Neural cell (in vitro differentiated cells): ENCODE measurements at regions not wholly inside any gene's neighbourhood (a gene's known extent, or its start where the extent isn't known, plus 50 kb on each side); places are given as distances from the start of the nearest gene placed in this dataset.

ENCODE experiments used
- H2AFZ ChIP-seq: fragments of 200-600, 300-800 bp; sonication (generic), shearing (Covaris generic); 2 replicates; pipeline ENCODE4 v1.6.0; 2014; ENCODE audit warnings: low read depth, mild to moderate bottlenecking, antibody characterized with exemption, low read length, moderate library complexity
- H3F3A ChIP-seq: fragments of 200-600 bp; shearing (Covaris generic); 2 replicates; pipeline ENCODE4 v1.6.1; 2016; ENCODE audit warnings: mild to moderate bottlenecking, moderate library complexity, mixed read lengths, antibody characterized with exemption, low read length; ENCODE audit not compliant: insufficient read depth, poor library complexity, severe bottlenecking
- H3K27ac ChIP-seq: fragments of 200-600, 300-800 bp; sonication (generic), shearing (Covaris generic); 2 replicates; pipeline ENCODE4 v1.5.1; 2014; ENCODE audit warnings: mild to moderate bottlenecking, low read length, moderate library complexity
- H3K27me3 ChIP-seq: fragments of 300-800, 200-600 bp; sonication (generic), shearing (Covaris generic); 2 replicates; pipeline ENCODE4 v1.6.0; 2014; ENCODE audit warnings: mild to moderate bottlenecking, low read depth, low read length, moderate library complexity; ENCODE audit not compliant: insufficient read depth
- H3K36me3 ChIP-seq: fragments of 300-800, 200-600 bp; sonication (generic), shearing (Covaris generic); 2 replicates; pipeline ENCODE4 v1.5.1; 2014; ENCODE audit warnings: mild to moderate bottlenecking, antibody characterized with exemption, low read length, moderate library complexity; ENCODE audit not compliant: insufficient read depth
- H3K4me2 ChIP-seq: fragments of 300-800, 200-600 bp; sonication (generic), shearing (Covaris generic); 2 replicates; pipeline ENCODE4 v1.6.0; 2014; ENCODE audit warnings: mild to moderate bottlenecking, low read length
- H3K4me3 ChIP-seq: fragments of 300-800, 200-600 bp; sonication (generic), shearing (Covaris generic); 2 replicates; pipeline ENCODE4 v1.5.1; 2014; ENCODE audit warnings: mild to moderate bottlenecking, low read length, moderate library complexity
- H3K79me2 ChIP-seq: fragments of 200-600 bp; shearing (Covaris generic); replicated peaks from 2 replicates; pipeline ENCODE4 v1.6.0; 2014; ENCODE audit warnings: mild to moderate bottlenecking, low read length, moderate library complexity; ENCODE audit not compliant: insufficient read depth
- H3K9ac ChIP-seq: fragments of 300-800, 200-600 bp; sonication (generic), shearing (Covaris generic); 2 replicates; pipeline ENCODE4 v1.6.1; 2016; ENCODE audit warnings: mild to moderate bottlenecking, low read length, mixed read lengths
- H3K9me2 ChIP-seq: fragments of 200-600 bp; shearing (Covaris generic); 2 replicates; pipeline ENCODE4 v1.6.1; 2016; ENCODE audit warnings: mild to moderate bottlenecking, low read length, mixed read lengths; ENCODE audit not compliant: insufficient read depth
- H3K9me3 ChIP-seq: fragments of 200-600, 300-800 bp; sonication (generic), shearing (Covaris generic); 2 replicates; pipeline ENCODE4 v1.6.1; 2016; ENCODE audit warnings: mild to moderate bottlenecking, mixed run types, low read length, moderate library complexity, mixed read lengths
- H4K20me1 ChIP-seq: fragments of 200-600 bp; shearing (Covaris generic); 2 replicates; pipeline ENCODE4 v1.6.1; 2016; ENCODE audit warnings: mild to moderate bottlenecking, mixed run types; ENCODE audit not compliant: insufficient read depth
- EP300 ChIP-seq: fragments of 450-650 bp; conservative IDR thresholded peaks from 2 replicates; pipeline ENCODE4 v1.6.1; 2014; ENCODE audit warnings: antibody characterized with exemption, mild to moderate bottlenecking, moderate library complexity; ENCODE audit not compliant: poor library complexity, severe bottlenecking
- EZH2 ChIP-seq: fragments of 200-600, 300-800 bp; shearing (Covaris generic), sonication (generic); IDR thresholded peaks from 2 replicates; pipeline ENCODE4 v1.6.1; 2014; ENCODE audit warnings: antibody characterized with exemption, low read length, borderline replicate concordance, mild to moderate bottlenecking; ENCODE audit not compliant: insufficient read depth, poor library complexity, severe bottlenecking
- MXI1 ChIP-seq: fragments of 450-650 bp; conservative IDR thresholded peaks from 2 replicates; pipeline ENCODE4 v1.6.1; 2014; ENCODE audit warnings: antibody characterized with exemption, mild to moderate bottlenecking; ENCODE audit not compliant: poor library complexity, severe bottlenecking
- POLR2AphosphoS5 ChIP-seq: IDR thresholded peaks from 2 replicates; pipeline ENCODE4 v1.6.1; 2012
- RAD21 ChIP-seq: fragments of 450-650 bp; conservative IDR thresholded peaks from 2 replicates; pipeline ENCODE4 v1.6.1; 2014; ENCODE audit warnings: antibody characterized with exemption, mild to moderate bottlenecking, moderate library complexity
- SMC3 ChIP-seq: fragments of 450-650 bp; conservative IDR thresholded peaks from 2 replicates; pipeline ENCODE4 v1.6.1; 2014; ENCODE audit warnings: antibody characterized with exemption, mild to moderate bottlenecking, moderate library complexity; ENCODE audit not compliant: poor library complexity
- TAF1 ChIP-seq: IDR thresholded peaks from 2 replicates; pipeline ENCODE4 v1.6.1; 2012; ENCODE audit warnings: low read depth
- TF ChIP-seq, protein P1 (sequence below): fragments of 450-650 bp; IDR thresholded peaks from 2 replicates; pipeline ENCODE4 v1.5.1; 2014; ENCODE audit warnings: antibody characterized with exemption, mild to moderate bottlenecking, moderate library complexity; ENCODE audit not compliant: poor library complexity, severe bottlenecking
- TF ChIP-seq, protein P2 (sequence below): IDR thresholded peaks from 2 replicates; pipeline ENCODE4 v1.6.1; 2012; ENCODE audit warnings: borderline replicate concordance

- no peaks in the 10 kb centered on the region for H3K27me3 ChIP-seq
- no peaks in the 10 kb centered on the region for H3K9me3 ChIP-seq
- H3K9ac ChIP-seq = no peak overlapping the region
- H3F3A ChIP-seq = no peaks in the 10 kb centered on the region
- H4K20me1 ChIP-seq = no peaks in the 10 kb centered on the region
- H3K4me2 ChIP-seq = no peak overlapping the region
- no peak for TF ChIP-seq RAD21
- no peaks in the 10 kb centered on the region for H3K36me3 ChIP-seq
- H3K9me2 ChIP-seq = no peaks in the 10 kb centered on the region
- no peak overlapping the region for H3K27ac ChIP-seq
- H3K4me3 ChIP-seq = no peak overlapping the region
- no peak overlapping the region for H2AFZ ChIP-seq
- H3K79me2 ChIP-seq = no peaks in the 10 kb centered on the region
Measured at GRCh38 chr12:116397148-116397547, 119.7 kb upstream of the MED13L start.

DNA sequence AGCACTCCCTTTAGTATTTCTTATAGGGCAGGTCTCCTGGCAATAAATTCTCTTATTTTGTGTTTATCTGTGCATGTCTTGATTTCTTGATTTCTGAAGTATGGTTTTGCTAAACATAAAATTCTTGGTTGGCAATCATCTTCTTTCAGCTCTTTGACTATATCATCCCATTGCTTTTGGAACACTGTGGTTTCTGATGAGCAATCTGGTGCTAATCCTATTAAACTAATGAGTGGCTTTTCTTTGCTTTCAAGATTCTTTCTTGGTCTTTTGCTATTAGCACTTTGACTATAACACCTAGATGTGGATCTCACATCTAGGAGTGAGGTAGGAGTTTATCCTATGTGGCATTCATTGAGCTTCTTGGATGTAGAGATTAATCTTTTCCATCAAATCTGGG is 120.7 kb upstream of the MED13L start:
- Histone ChIP-seq H3K4me2 (no peak overlapping the region), H3K27me3 (no peaks in the 10 kb centered on the region), H4K20me1 (no peaks in the 10 kb centered on the region), H3K27ac (no peak overlapping the region), H3K9me2 (no peaks in the 10 kb centered on the region), H3K9me3 (no peaks in the 10 kb centered on the region), H3K36me3 (no peaks in the 10 kb centered on the region), H2AFZ (no peak overlapping the region), H3K79me2 (no peaks in the 10 kb centered on the region), H3F3A (no peaks in the 10 kb centered on the region), H3K4me3 (no peak overlapping the region), H3K9ac (no peak overlapping the region)
- TF ChIP-seq RAD21 (no peak), TAF1 (no peak), POLR2AphosphoS5 (no peak), EZH2 (no peak), EP300 (no peak), SMC3 (no peak)
- TF ChIP-seq, protein P1, sequence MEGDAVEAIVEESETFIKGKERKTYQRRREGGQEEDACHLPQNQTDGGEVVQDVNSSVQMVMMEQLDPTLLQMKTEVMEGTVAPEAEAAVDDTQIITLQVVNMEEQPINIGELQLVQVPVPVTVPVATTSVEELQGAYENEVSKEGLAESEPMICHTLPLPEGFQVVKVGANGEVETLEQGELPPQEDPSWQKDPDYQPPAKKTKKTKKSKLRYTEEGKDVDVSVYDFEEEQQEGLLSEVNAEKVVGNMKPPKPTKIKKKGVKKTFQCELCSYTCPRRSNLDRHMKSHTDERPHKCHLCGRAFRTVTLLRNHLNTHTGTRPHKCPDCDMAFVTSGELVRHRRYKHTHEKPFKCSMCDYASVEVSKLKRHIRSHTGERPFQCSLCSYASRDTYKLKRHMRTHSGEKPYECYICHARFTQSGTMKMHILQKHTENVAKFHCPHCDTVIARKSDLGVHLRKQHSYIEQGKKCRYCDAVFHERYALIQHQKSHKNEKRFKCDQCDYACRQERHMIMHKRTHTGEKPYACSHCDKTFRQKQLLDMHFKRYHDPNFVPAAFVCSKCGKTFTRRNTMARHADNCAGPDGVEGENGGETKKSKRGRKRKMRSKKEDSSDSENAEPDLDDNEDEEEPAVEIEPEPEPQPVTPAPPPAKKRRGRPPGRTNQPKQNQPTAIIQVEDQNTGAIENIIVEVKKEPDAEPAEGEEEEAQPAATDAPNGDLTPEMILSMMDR = no peak
- TF ChIP-seq, protein P2, sequence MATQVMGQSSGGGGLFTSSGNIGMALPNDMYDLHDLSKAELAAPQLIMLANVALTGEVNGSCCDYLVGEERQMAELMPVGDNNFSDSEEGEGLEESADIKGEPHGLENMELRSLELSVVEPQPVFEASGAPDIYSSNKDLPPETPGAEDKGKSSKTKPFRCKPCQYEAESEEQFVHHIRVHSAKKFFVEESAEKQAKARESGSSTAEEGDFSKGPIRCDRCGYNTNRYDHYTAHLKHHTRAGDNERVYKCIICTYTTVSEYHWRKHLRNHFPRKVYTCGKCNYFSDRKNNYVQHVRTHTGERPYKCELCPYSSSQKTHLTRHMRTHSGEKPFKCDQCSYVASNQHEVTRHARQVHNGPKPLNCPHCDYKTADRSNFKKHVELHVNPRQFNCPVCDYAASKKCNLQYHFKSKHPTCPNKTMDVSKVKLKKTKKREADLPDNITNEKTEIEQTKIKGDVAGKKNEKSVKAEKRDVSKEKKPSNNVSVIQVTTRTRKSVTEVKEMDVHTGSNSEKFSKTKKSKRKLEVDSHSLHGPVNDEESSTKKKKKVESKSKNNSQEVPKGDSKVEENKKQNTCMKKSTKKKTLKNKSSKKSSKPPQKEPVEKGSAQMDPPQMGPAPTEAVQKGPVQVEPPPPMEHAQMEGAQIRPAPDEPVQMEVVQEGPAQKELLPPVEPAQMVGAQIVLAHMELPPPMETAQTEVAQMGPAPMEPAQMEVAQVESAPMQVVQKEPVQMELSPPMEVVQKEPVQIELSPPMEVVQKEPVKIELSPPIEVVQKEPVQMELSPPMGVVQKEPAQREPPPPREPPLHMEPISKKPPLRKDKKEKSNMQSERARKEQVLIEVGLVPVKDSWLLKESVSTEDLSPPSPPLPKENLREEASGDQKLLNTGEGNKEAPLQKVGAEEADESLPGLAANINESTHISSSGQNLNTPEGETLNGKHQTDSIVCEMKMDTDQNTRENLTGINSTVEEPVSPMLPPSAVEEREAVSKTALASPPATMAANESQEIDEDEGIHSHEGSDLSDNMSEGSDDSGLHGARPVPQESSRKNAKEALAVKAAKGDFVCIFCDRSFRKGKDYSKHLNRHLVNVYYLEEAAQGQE = no peak

DNA sequence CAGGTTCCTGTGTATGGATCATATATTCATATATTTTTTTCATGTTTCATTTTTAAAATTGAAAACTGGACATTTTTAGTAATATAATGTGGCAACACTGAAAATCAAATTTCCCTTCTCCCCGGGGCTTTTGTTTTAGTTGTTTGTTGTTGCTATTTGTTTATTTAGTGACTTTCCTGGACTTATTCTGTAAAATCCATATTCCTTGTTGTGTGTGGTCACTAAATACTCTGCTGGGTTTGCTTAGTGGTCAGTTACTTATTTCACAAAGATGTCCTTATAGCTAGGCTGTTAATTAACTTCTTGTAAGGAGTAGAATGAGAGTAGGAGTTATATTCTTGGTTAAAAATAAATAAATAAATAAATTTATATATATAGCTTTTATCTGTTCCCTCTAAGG is 121.6 kb upstream of the MED13L start:
- Histone ChIP-seq H3F3A (no peaks in the 10 kb centered on the region), H3K9me2 (no peaks in the 10 kb centered on the region), H3K9ac (no peak overlapping the region), H3K4me2 (no peak overlapping the region), H3K27me3 (no peaks in the 10 kb centered on the region), H3K36me3 (no peaks in the 10 kb centered on the region), H3K9me3 (no peaks in the 10 kb centered on the region), H2AFZ (no peak overlapping the region), H3K79me2 (no peaks in the 10 kb centered on the region), H3K4me3 (no peak overlapping the region), H4K20me1 (no peaks in the 10 kb centered on the region), H3K27ac (no peak overlapping the region)
- no peak for TF ChIP-seq RAD21
- TF ChIP-seq TAF1 = no peak
- TF ChIP-seq MXI1 = no peak
- TF ChIP-seq, protein P1 = no peak
- TF ChIP-seq EZH2 = no peak
- no peak for TF ChIP-seq SMC3
- TF ChIP-seq, protein P2 = no peak
- TF ChIP-seq EP300 = no peak
- TF ChIP-seq POLR2AphosphoS5 = no peak
